Neural crest cell (in vitro differentiated cells): ENCODE measurements at regions not wholly inside any gene's neighbourhood (a gene's known extent, or its start where the extent isn't known, plus 50 kb on each side); places are given as distances from the start of the nearest gene placed in this dataset.

Experiments used
- DNase-seq: peaks from one replicate; pipeline ENCODE4 v3.0.0; 2021; ENCODE audit warnings: low read depth, mixed read lengths, low spot score
- H3K27ac Mint-ChIP-seq: one replicate; pipeline ENCODE4 v1.8.0; 2021; ENCODE audit warnings: mild to moderate bottlenecking, mixed read lengths; ENCODE audit not compliant: unreplicated experiment
- H3K27me3 Mint-ChIP-seq: 2 replicates; pipeline ENCODE4 v1.8.0; 2021; ENCODE audit warnings: low read depth, mild to moderate bottlenecking, mixed read lengths
- H3K36me3 Mint-ChIP-seq: 2 replicates; pipeline ENCODE4 v1.8.0; 2021; ENCODE audit warnings: low read depth, mild to moderate bottlenecking, mixed read lengths
- H3K4me1 Mint-ChIP-seq: 2 replicates; pipeline ENCODE4 v1.8.0; 2021; ENCODE audit warnings: mixed read lengths
- H3K4me3 Mint-ChIP-seq: one replicate; pipeline ENCODE4 v1.8.0; 2021; ENCODE audit warnings: mild to moderate bottlenecking, mixed read lengths
- H3K9me3 Mint-ChIP-seq: 2 replicates; pipeline ENCODE4 v1.8.0; 2021; ENCODE audit warnings: mixed read lengths
- TF ChIP-seq, protein P1 (sequence below): fragments of 200-600 bp; sonication (generic); conservative IDR thresholded peaks from 2 replicates; pipeline ENCODE4 v1.5.0; 2021; ENCODE audit warnings: antibody characterized with exemption, mild to moderate bottlenecking

DNA sequence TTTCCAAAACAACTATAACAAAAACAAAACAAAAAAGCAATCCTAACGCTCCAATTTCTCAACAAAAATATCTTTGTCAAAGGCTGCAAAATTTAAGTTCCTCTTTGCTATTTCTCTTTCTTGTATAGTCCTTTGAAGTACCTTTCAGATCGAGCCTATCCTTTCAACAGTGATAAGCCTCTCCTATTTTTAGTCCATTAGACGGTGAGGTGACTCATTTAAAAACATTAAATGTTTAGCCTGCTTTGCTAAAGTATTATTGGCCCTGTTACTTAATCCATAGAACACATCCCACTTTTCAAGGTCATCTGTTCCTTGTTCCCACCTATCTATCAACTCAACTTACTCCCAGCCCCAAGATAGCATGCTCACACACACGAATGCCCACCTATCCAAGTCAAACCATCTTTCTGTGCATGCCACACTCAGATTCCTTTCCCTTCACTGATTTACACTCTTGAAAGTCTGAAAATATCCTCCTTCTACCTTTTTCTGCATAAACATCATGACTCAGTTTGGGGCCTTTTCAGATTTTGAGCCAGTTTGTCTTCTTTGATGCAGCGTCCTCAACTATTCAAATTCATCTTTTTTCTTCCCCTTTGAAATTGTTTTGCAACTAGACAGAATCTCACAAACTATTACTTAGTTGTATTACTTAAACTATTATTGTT, 224.9 kb upstream of the TMEM229A start:
- Mint-ChIP-seq H3K27me3 (no peaks in the 10 kb centered on the region), H3K4me3 (no peak overlapping the region), H3K9me3 (peaks cover 3% of the 10 kb centered on the region), H3K27ac (no peak overlapping the region), H3K4me1 (peaks cover 20% of the 10 kb centered on the region), H3K36me3 (no peaks in the 10 kb centered on the region)
- TF ChIP-seq, protein P1, sequence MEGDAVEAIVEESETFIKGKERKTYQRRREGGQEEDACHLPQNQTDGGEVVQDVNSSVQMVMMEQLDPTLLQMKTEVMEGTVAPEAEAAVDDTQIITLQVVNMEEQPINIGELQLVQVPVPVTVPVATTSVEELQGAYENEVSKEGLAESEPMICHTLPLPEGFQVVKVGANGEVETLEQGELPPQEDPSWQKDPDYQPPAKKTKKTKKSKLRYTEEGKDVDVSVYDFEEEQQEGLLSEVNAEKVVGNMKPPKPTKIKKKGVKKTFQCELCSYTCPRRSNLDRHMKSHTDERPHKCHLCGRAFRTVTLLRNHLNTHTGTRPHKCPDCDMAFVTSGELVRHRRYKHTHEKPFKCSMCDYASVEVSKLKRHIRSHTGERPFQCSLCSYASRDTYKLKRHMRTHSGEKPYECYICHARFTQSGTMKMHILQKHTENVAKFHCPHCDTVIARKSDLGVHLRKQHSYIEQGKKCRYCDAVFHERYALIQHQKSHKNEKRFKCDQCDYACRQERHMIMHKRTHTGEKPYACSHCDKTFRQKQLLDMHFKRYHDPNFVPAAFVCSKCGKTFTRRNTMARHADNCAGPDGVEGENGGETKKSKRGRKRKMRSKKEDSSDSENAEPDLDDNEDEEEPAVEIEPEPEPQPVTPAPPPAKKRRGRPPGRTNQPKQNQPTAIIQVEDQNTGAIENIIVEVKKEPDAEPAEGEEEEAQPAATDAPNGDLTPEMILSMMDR, result no peak
- DNase-seq, result no peak

DNA sequence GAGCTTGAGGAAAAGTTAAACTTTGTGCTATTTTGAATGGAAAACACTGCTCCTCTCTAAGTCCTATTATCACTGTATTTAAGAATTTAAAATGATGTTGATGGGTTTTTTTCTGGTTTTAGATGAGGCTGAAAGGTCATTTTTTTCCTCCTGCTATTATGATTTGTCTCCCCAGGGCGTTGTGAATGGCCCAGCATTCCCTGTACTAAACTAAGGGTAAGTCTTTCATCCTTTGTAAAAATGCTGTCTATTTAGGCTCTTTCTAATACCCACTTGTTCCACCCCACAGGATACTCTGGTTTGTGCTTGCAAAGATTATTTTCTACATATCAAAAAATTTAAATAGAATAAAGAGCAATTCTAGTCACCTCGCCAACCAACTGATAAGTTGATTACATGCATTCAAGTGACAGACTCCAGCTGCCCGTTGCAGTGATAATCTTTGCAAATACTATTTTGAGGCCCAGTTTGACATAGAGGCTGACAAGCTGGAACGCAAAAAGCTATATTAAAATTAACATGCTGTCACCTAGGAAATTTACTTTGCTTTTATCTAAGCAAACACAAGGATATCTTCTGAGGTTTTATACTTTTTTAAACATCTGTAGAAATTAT, 222.3 kb upstream of the TMEM229A start:
- H3K4me3 Mint-ChIP-seq, result no peak overlapping the region
- H3K4me1 Mint-ChIP-seq, result peaks cover 20% of the 10 kb centered on the region
- no peaks in the 10 kb centered on the region for H3K27me3 Mint-ChIP-seq
- H3K36me3 Mint-ChIP-seq, result no peaks in the 10 kb centered on the region
- H3K9me3 Mint-ChIP-seq, result peaks cover 3% of the 10 kb centered on the region
- no peak overlapping the region for H3K27ac Mint-ChIP-seq
- DNase-seq, result no peak
- TF ChIP-seq, protein P1, result no peak

DNA sequence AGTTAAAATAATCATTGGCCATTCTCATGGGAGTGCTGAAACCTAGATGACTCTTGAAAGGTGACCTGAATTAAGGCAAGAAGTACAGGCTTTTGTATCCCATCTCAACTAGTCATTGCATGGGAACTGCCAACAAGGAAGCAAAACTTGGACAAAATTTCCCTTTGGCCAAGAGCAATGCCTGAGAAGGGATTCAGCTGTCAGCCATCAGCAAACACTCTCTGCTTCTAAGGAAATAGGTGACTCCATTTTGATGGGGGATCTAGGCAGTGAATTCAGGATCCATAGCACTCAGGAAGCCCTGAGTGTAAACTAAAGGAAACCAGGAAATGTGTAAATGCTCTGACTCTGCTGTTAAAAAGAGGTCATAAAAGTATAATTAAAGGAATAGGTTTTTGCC, 221.5 kb upstream of the TMEM229A start:
- Mint-ChIP-seq H3K27me3 (no peaks in the 10 kb centered on the region), H3K9me3 (peaks cover 3% of the 10 kb centered on the region), H3K4me3 (no peak overlapping the region), H3K27ac (no peak overlapping the region), H3K36me3 (no peaks in the 10 kb centered on the region), H3K4me1 (peaks cover 18% of the 10 kb centered on the region)
- TF ChIP-seq, protein P1, result no peak
- no peak for DNase-seq

DNA sequence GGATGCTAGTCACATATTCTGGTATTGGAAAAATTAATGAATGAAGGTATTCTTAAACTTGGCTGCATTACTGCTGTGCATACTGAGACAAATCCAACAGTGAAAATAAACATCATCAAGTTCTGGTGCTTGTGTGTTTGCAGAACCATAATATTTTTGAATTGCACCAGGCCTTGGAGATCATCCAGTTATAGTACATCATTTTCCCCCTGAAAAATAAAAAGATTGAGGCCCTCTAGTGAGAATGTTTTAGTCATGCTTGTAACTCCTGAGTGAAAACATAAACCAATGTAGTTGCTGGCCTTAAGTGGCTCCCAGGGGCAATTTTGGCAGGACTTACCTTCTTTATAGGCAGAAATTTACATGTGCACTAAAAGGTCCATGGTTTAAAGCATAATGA, 218.8 kb upstream of the TMEM229A start:
- Mint-ChIP-seq H3K4me1 (peaks cover 7% of the 10 kb centered on the region), H3K4me3 (no peak overlapping the region), H3K36me3 (no peaks in the 10 kb centered on the region), H3K9me3 (peaks cover 7% of the 10 kb centered on the region), H3K27me3 (no peaks in the 10 kb centered on the region), H3K27ac (no peak overlapping the region)
- TF ChIP-seq, protein P1, result no peak
- DNase-seq, result no peak

DNA sequence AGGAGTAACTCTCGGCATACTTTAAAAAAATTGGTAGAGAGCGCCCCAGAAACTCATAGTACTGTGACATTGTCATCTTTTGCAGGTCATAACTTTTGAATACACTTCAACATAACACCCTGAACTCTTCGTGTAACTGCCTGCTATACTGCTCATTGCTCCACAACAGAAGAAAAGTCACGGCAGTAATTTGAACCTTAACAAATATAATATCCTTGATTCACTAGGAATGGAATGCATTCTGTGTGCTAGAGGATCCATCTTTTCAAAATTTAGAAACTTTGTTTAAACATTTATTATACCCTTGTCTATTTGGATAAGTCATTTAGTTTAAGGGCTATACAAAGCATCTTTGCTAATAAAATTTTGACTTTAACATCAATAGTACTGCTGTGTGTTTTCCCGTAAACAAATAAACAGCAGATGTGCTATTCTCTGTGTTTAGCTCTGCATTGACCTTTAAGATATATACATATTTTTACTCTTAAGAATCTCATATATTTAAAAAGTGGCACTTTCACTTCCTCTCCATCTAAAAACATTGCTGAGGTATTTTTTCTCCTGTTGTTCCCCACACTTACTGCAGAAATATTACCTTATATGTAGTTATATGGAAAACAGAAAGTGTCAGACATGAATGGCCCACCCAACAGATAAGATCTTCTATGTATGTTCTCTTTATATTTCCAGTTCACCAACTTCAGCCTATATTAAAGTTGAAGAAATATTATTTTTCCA, 217.6 kb upstream of the TMEM229A start:
- TF ChIP-seq, protein P1, result no peak
- H3K27ac Mint-ChIP-seq, result no peak overlapping the region
- H3K27me3 Mint-ChIP-seq, result no peaks in the 10 kb centered on the region
- H3K4me1 Mint-ChIP-seq, result peaks cover 7% of the 10 kb centered on the region
- no peak for DNase-seq
- no peaks in the 10 kb centered on the region for H3K36me3 Mint-ChIP-seq
- H3K9me3 Mint-ChIP-seq, result peaks cover 7% of the 10 kb centered on the region
- H3K4me3 Mint-ChIP-seq, result no peak overlapping the region
